Dendritic cell treated with granulocyte-macrophage colony-stimulating factor and Interleukin-4, amounts not matched to agents 40 ng/mL and 50 ng/mL, for 4 days (primary cell): ENCODE measurements at regions not wholly inside any gene's neighbourhood (a gene's known extent, or its start where the extent isn't known, plus 50 kb on each side); places are given as distances from the start of the nearest gene placed in this dataset.

Experiments
- H3K27ac Mint-ChIP-seq: one replicate; pipeline ENCODE4 v1.8.0; 2022; ENCODE audit warnings: mild to moderate bottlenecking, mixed read lengths
- H3K27me3 Mint-ChIP-seq: one replicate; pipeline ENCODE4 v1.8.0; 2022; ENCODE audit warnings: mild to moderate bottlenecking, mixed read lengths
- H3K36me3 Mint-ChIP-seq: one replicate; pipeline ENCODE4 v1.8.0; 2022; ENCODE audit warnings: low read depth, mixed read lengths
- H3K4me1 Mint-ChIP-seq: one replicate; pipeline ENCODE4 v1.8.0; 2022; ENCODE audit warnings: low read depth, mixed read lengths
- H3K4me3 Mint-ChIP-seq: one replicate; pipeline ENCODE4 v1.8.0; 2022; ENCODE audit warnings: mild to moderate bottlenecking, moderate library complexity, mixed read lengths
- H3K9me3 Mint-ChIP-seq: one replicate; pipeline ENCODE4 v1.8.0; 2022; ENCODE audit warnings: mixed read lengths
- intact Hi-C: fragments of 100-400 bp; cut with micrococcal nuclease; formaldehyde crosslinking; loops from one replicate; pipeline ENCODE4 v1.15.0; 2022

GRCh38 chr2:240356700-240357640 lies 78.5 kb upstream of the GPC1 start:
- no peaks in the 10 kb centered on the region for H3K27me3 Mint-ChIP-seq
- peaks cover 18% of the 10 kb centered on the region for H3K9me3 Mint-ChIP-seq
- no peak overlapping the region for H3K4me3 Mint-ChIP-seq
- no peaks in the 10 kb centered on the region for H3K36me3 Mint-ChIP-seq
- H3K27ac Mint-ChIP-seq = no peak overlapping the region
- H3K4me1 Mint-ChIP-seq = no peaks in the 10 kb centered on the region
- intact Hi-C loops = no loop called here

- Mint-ChIP-seq H3K9me3 (peaks cover 14% of the 10 kb centered on the region), H3K27ac (no peak overlapping the region), H3K4me1 (no peaks in the 10 kb centered on the region), H3K27me3 (no peaks in the 10 kb centered on the region), H3K36me3 (no peaks in the 10 kb centered on the region), H3K4me3 (no peak overlapping the region)
- intact Hi-C loops = no loop called here
Observed at GRCh38 chr2:240357641-240358012, 77.8 kb upstream of the GPC1 start.

GRCh38 chr2:240358080-240358479 lies 77.4 kb upstream of the GPC1 start:
- no peaks in the 10 kb centered on the region for H3K36me3 Mint-ChIP-seq
- H3K4me3 Mint-ChIP-seq = no peak overlapping the region
- H3K27me3 Mint-ChIP-seq = no peaks in the 10 kb centered on the region
- H3K9me3 Mint-ChIP-seq = peaks cover 11% of the 10 kb centered on the region
- intact Hi-C loops = no loop called here
- no peak overlapping the region for H3K27ac Mint-ChIP-seq
- H3K4me1 Mint-ChIP-seq = no peaks in the 10 kb centered on the region

- H3K4me1 Mint-ChIP-seq = no peaks in the 10 kb centered on the region
- H3K27ac Mint-ChIP-seq = no peak overlapping the region
Observed at GRCh38 chr2:240358821-240359397, 76.6 kb upstream of the GPC1 start.

GRCh38 chr2:240359695-240360094 lies 75.8 kb upstream of the GPC1 start:
- no peaks in the 10 kb centered on the region for H3K36me3 Mint-ChIP-seq
- peaks cover 11% of the 10 kb centered on the region for H3K9me3 Mint-ChIP-seq
- H3K4me1 Mint-ChIP-seq = no peaks in the 10 kb centered on the region
- intact Hi-C loops = no loop called here
- no peak overlapping the region for H3K4me3 Mint-ChIP-seq
- no peaks in the 10 kb centered on the region for H3K27me3 Mint-ChIP-seq
- H3K27ac Mint-ChIP-seq = no peak overlapping the region

More at GRCh38 chr2:240358821-240359397, 76.6 kb upstream of the GPC1 start:
- H3K36me3 Mint-ChIP-seq = no peaks in the 10 kb centered on the region
- no peak overlapping the region for H3K4me3 Mint-ChIP-seq
- H3K9me3 Mint-ChIP-seq = peaks cover 11% of the 10 kb centered on the region
- no peaks in the 10 kb centered on the region for H3K27me3 Mint-ChIP-seq
- intact Hi-C loops = no loop called here

- H3K4me1 Mint-ChIP-seq = no peaks in the 10 kb centered on the region
- peaks cover 11% of the 10 kb centered on the region for H3K9me3 Mint-ChIP-seq
- H3K27ac Mint-ChIP-seq = no peak overlapping the region
- no peaks in the 10 kb centered on the region for H3K36me3 Mint-ChIP-seq
- no peak overlapping the region for H3K4me3 Mint-ChIP-seq
- H3K27me3 Mint-ChIP-seq = no peaks in the 10 kb centered on the region
- intact Hi-C loops = no loop called here
Observed at GRCh38 chr2:240360645-240361475, 74.6 kb upstream of the GPC1 start.

- no peaks in the 10 kb centered on the region for H3K27me3 Mint-ChIP-seq
- H3K27ac Mint-ChIP-seq = no peak overlapping the region
- no peaks in the 10 kb centered on the region for H3K36me3 Mint-ChIP-seq
- H3K4me1 Mint-ChIP-seq = no peaks in the 10 kb centered on the region
- H3K9me3 Mint-ChIP-seq = peaks cover 11% of the 10 kb centered on the region
- intact Hi-C loops = no loop called here
- H3K4me3 Mint-ChIP-seq = no peak overlapping the region
Observed at GRCh38 chr2:240362216-240362755, 73.2 kb upstream of the GPC1 start.

GRCh38 chr2:240362826-240363745 lies 72.4 kb upstream of the GPC1 start:
- no peaks in the 10 kb centered on the region for H3K27me3 Mint-ChIP-seq
- intact Hi-C loops = no loop called here
- no peak overlapping the region for H3K27ac Mint-ChIP-seq
- no peaks in the 10 kb centered on the region for H3K36me3 Mint-ChIP-seq
- no peak overlapping the region for H3K4me3 Mint-ChIP-seq
- H3K9me3 Mint-ChIP-seq = peaks cover 11% of the 10 kb centered on the region
- no peaks in the 10 kb centered on the region for H3K4me1 Mint-ChIP-seq

- H3K4me1 Mint-ChIP-seq = no peaks in the 10 kb centered on the region
Observed at GRCh38 chr2:240363746-240364581, 71.5 kb upstream of the GPC1 start.

GRCh38 chr2:240364582-240364960 lies 70.9 kb upstream of the GPC1 start:
- no peak overlapping the region for H3K4me3 Mint-ChIP-seq
- no peak overlapping the region for H3K27ac Mint-ChIP-seq
- no peaks in the 10 kb centered on the region for H3K27me3 Mint-ChIP-seq
- H3K9me3 Mint-ChIP-seq = peaks cover 11% of the 10 kb centered on the region
- no peaks in the 10 kb centered on the region for H3K36me3 Mint-ChIP-seq
- H3K4me1 Mint-ChIP-seq = no peaks in the 10 kb centered on the region
- intact Hi-C loops = no loop called here

More at GRCh38 chr2:240363746-240364581, 71.5 kb upstream of the GPC1 start:
- intact Hi-C loops = no loop called here
- no peaks in the 10 kb centered on the region for H3K36me3 Mint-ChIP-seq
- H3K9me3 Mint-ChIP-seq = peaks cover 11% of the 10 kb centered on the region
- no peak overlapping the region for H3K4me3 Mint-ChIP-seq
- H3K27ac Mint-ChIP-seq = no peak overlapping the region
- no peaks in the 10 kb centered on the region for H3K27me3 Mint-ChIP-seq

- intact Hi-C loops = no loop called here
- H3K27me3 Mint-ChIP-seq = no peaks in the 10 kb centered on the region
- no peaks in the 10 kb centered on the region for H3K36me3 Mint-ChIP-seq
- H3K27ac Mint-ChIP-seq = no peak overlapping the region
- H3K4me1 Mint-ChIP-seq = no peaks in the 10 kb centered on the region
- H3K9me3 Mint-ChIP-seq = peaks cover 11% of the 10 kb centered on the region
- no peak overlapping the region for H3K4me3 Mint-ChIP-seq
Observed at GRCh38 chr2:240364961-240365775, 70.3 kb upstream of the GPC1 start.

GRCh38 chr2:240365971-240366471 lies 69.4 kb upstream of the GPC1 start:
- Mint-ChIP-seq H3K27ac (no peak overlapping the region), H3K4me3 (no peak overlapping the region), H3K36me3 (no peaks in the 10 kb centered on the region), H3K4me1 (no peaks in the 10 kb centered on the region), H3K27me3 (no peaks in the 10 kb centered on the region), H3K9me3 (peaks cover 3% of the 10 kb centered on the region)
- intact Hi-C loops = no loop called here
